ENCODE measurements at regions not wholly inside any gene's neighbourhood (a gene's known extent, or its start where the extent isn't known, plus 50 kb on each side); places are given as distances from the start of the nearest gene placed in this dataset.
"Not testable (repeated sequence)": the region's sequence is repeated elsewhere in the genome, so short reads cannot be mapped to it uniquely, and the experiment has no call there.

DNA sequence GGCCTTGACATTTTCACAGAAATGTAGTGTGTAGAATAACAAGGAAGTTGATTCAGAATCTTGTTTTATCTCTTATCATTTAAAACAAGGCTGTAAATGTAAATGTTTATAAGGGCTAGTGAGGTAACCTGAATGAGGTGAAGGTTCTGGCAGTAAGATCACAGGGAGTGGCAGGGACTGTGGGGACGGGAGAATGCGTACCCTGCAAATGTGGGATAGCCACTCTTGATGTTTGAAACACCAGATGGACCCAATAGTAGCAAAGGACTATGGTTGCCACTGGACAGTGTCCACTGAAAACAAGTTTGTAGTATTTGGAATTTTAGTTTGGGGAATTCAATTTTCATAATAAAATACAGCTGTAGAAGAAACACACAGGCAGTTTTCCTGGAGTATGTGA is 155.3 kb downstream of the FHIP1A start:
- DNase-seq, result no peak

DNA sequence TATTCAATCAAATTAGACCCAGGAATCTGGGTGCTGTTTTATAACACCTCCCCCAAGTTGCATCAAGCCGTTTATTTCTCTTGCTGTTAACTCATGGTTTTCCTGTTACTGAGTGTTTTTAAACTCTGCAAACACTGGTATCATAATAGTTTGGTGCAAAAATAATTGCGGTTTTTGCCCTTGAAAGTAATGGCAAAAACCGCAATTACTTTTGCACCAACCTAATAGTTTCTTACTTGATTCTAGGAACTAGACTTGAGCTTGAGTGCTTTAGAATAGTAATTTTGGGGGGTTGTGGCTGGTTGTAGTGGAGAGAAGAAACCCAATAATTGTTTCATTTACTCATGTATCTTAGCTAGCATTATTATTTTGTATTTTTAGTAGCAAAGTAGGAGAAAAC is 156.6 kb downstream of the FHIP1A start:
- no peak for DNase-seq

DNA sequence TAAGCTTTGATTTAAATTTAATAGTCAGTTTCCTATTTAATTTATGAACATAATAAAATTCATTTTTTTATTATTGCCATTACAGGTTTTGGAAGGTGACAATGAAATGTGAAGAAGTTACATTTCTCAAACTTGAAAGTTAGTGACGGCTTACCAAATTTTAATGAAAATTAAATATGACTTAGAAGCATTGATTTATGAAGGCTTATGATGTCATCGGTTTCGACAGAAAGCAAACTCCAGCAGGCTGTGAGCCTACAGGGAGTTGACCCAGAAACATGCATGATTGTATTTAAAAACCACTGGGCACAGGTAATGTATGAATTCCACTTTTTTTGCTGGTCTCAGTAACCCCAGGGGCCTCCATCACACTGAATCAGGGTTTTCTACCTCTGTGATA is 157.1 kb downstream of the FHIP1A start:
- no peak for DNase-seq

GRCh38 chr4:151567056-151567455 is 158.1 kb downstream of the FHIP1A start:
- DNase-seq, result no peak

DNA sequence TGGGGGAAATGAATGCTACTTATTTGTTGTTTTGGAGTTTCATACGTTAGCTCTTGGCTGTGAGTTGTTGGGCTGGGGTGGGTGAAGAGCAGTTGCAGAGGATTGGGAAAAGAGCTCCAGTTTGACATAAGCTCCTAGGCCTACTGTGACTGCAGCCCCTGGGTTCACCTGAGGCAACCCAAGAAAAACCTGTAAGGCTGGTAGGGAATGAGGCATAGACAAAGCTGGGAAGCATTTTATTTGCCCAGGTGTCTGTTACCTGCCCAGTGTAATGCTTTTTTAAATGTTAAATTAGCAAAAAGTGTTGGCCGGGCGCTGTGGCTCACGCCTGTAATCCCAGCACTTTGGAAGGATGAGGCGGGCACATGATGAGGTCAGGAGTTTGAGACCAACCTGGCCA is 160.0 kb downstream of the FHIP1A start:
- DNase-seq, result no peak

DNA sequence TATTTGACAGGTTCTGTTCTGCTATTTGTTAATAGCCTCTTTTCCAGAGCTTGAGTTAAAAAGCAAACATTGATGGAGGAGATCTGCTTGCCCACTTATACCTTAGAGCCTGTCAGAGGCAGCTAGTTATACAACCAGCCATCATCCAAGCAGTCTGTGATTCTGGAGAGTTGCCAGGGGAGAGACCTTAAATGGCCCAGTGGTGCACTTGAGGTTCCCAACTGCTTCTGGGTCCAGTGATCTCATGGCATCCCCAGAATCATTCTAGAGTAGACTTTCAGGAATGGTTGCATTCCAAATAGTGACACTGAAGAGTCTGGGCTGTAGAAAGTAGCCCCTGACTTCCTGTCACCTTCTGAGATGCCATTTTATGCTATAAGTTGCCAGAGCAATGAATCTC is 160.7 kb downstream of the FHIP1A start:
- no peak for DNase-seq

GRCh38 chr4:151573474-151573873 is 164.5 kb downstream of the FHIP1A start:
- DNase-seq, result no peak

DNA sequence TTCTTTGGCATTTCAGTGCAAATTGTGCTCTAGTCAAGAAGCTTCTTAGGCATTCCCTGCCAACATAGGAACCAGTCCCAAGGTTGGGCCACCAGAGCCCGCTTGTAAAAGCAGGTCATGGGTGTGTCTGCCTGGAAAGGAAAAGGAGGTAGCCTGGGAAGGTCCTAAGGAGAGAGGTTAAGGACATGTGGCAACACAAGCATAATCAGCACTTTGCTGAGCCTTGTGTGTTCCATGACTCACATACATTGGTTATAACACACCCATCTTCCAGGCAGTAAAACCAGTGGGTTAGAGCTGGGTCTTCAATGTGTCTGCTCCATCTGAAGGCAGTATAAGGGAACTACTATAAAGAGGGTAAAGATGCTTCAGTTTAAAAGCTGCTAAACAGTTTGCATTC is 165.0 kb downstream of the FHIP1A start:
- no peak for DNase-seq

DNA sequence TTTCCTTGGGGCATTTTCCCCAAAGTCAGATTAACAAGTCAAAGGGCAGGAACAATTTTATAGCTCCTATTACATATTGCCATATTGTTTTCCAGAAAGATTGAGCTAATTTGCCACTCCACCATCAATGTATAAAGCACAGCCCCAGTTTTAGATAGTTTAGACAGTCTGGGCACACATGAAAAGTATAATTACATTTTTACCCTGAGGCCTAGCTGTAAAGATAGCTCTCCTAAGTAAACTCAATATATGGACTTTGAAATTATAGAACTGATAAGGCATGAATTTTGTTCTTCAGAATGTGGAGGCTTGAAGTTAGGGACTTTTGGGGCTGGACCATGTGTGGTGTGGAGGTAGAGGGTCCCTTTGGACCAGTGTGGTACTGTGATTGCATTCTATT is 166.0 kb downstream of the FHIP1A start:
- no peak for DNase-seq

DNA sequence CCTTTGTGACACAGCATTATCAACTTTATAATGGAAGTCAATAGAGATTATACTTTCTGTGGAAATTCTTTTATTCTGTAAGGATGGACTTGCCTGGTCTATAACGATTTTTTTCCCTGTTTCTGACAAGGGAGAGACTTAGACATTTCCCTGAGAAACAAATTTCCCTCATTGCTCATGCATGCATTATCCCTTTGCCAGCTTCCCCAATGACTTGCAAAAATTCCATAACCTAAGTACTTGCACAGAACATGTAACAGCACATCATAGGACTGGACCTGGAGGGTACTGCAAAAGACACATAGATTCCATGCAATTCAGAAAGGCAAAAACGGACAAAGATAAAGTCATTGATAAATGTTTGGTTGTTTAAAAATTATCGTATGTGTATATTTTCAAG is 166.7 kb downstream of the FHIP1A start:
- no peak for DNase-seq

DNA sequence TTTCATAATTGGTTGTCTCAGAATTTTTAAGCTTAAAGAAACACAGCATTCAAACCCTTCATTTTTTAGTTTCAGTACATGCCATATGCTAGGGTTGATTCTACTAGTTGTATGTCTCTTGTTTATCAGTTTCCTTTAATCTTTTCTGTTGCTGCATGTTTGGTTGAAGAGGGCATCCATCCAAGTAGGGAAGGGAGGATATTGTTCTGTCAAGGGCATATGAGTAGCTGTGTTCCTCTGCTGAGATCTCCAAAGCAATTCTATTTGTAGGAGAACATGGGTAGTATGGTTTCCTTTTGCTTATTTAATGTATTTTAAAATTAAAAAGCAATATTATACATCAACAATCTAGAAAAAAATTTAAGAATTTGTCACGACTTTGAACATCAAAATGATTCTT is 167.7 kb downstream of the FHIP1A start:
- no peak for DNase-seq

DNA sequence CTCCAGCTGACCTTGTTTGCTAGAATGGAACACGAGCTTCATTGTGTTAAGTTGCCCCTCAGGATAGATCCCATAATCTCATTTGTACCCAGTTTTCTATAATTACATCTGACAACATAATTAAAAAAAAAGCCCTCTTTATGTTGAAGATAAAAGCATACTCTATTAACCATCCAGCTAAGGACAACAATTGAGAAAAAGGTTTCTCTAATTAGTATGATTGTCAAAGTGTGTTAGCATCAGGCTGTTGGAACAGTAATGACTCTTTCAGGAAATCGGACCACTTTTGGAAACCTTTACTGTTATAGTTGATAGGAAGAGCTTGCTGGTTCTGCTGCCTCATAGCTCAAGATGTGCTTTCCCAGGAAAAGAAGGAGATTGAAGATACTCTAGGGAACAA is 172.6 kb downstream of the FHIP1A start:
- DNase-seq, result no peak

DNA sequence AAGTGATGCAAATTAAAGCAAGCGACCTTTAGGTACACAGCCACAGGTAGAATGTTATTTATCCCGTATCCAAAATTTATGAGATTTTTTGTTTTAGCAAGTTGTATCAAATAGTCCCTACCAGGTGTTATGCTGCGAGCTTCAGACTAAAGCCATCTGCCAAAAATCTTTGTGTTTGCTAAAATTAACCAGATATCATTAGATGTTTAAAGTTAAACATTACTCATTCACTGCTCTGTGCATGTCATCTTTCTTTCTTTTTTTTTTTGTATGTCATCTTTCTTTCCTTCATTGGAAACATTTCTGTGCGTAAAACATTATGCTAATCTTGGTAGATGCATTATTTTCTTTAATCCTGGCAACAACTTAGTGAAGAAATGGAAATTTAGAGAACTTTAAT is 173.1 kb downstream of the FHIP1A start:
- no peak for DNase-seq

DNA sequence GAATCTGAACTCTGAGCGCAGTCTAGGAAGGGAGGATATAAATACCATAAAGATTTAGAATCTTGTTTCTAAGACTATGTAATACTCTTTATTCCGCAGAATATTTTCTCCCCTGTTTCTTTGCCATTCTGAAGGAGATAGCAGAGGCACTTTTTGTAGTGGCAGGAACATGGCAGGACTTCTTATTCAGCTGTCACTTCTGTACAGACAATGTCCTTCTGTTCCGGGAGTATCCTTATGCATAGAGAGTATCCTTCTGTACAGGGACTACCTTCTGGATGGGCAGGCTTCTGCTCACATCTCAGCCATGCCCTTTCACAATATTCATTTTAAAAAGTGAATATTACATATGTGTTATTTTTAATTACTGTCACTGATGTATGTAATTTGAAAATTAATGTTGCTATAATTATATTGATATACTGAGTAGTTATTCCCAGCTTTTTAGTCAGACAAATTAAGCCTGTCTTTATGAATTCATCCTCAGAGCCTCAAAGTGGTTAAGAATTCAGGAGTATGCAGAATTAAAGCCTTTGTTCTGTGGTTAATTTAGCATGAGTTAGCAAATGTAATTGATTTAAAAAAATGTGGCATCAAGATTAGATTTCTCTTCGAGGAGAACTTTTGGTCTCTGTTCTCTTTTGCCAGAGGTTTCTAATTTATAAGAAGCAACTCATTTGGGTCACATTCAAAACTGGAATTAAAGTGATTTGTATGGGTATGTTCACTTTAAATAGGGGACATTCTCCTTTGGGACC is 174.4 kb downstream of the FHIP1A start:
- DNase-seq, result no peak

- DNase-seq, result no peak
Observed at GRCh38 chr4:151584101-151584500, 175.1 kb downstream of the FHIP1A start.

- DNase-seq, result not testable (repeated sequence)
Observed at GRCh38 chr4:151595629-151596028, 165.2 kb downstream of the GATB start.

GRCh38 chr4:151597691-151598090 is 163.1 kb downstream of the GATB start:
- DNase-seq, result not testable (repeated sequence)

GRCh38 chr4:151599863-151600262 is 160.9 kb downstream of the GATB start:
- DNase-seq, result no peak

- no peak for DNase-seq
Observed at GRCh38 chr4:151600432-151600831, 160.4 kb downstream of the GATB start.

DNA sequence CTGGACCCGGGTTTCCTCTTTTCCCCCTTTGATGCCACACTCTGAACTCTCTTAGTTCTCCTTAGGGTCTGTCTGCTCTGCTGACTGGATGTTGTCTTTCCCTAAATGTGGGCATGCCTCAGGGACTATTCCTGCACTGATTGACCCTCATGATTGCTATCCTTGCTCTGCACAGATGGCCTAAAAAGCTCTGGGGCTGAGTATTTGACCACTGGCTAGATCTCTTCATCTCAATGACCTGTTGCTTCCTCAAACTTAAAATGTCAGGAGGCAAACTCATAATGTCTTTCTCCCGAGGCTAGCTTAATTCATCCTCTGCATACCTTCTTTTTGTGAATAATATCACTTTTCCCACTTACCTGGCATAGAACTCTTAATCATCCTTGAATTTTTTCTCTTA is 157.4 kb downstream of the GATB start:
- DNase-seq, result no peak

- DNase-seq, result peak; percentile 9
Observed at GRCh38 chr4:151604238-151604637, 156.6 kb downstream of the GATB start.

DNA sequence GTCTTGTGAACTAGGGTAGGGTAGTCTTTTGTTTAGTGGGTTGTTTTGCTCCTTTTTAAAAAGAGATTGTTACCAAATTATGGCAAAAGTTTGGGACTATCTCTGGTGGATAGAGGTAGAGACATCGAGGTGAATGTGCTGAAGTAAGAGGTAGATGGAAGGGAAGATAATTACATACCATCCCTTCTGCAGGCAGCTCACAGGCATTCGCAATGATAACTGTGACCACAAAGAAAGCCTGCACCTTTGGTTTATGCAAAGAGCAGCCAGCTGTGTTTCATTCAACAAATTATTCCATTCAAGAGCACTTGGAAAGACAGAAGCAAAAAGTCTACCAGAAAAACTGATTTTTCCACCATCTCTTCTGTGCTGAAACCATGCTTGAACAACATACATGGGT is 155.6 kb downstream of the GATB start:
- DNase-seq, result no peak

DNA sequence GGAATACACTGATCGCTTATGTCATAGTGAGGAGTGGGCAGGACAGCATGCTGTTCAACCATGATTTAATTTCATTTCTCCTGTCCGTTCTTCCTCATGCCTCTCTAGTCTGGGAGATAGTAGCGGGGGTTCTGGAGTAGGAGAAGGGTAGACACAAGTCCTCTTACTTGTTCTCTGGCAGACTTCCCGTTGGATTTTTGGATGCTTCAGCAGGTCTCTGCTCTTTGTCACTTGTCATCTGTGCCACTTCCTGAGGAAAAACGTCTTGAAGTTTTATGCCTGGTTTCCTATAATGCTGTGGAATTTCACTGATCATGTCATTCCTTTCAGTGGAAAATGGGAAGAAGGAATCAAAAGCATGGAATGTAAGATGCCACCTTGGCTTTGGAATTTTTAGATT is 154.7 kb downstream of the GATB start:
- no peak for DNase-seq

- no peak for DNase-seq
Observed at GRCh38 chr4:151610229-151610628, 150.6 kb downstream of the GATB start.

DNA sequence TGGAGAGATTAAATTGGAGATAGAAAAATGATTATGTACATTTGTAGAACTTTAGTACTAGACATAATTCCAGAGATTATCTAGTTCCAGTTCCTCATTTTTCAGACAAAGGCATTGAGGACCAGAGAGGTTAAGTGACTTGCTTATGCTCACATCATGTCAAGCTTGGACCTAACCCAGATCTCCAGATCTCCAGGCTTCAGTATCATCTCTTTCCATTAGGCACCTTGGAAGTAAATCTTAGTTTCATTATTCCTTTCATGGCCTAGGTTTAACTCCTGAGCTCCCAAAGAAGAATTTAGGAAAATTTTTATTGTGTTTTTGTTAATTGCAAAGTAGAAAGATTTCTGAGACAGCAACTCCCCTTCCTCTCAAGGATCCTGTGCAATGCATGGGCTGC is 148.8 kb downstream of the GATB start:
- DNase-seq, result no peak

DNA sequence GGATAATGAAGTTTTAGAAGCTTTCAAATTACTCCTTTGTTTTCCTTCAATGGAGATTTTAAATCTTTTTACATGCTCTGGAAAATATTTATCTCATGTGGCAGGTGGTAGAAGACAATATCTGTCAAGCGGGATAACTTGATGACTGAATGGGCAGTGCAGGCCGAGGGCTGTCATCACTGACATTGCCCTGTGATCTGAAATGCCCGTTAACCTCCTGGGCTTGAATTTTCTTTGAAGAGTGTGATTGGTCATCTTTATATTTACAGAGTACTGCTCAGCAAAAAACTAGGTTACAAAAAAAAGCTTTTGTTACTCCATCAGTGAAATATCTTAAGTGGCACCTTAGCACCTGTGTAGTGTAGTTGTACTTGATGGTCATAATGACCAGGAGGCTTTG is 147.5 kb downstream of the GATB start:
- DNase-seq, result no peak
